HG03442 (cell line): ENCODE measurements at regions not wholly inside any gene's neighbourhood (a gene's known extent, or its start where the extent isn't known, plus 50 kb on each side); places are given as distances from the start of the nearest gene placed in this dataset.

Experiments used
- ATAC-seq: cut with Tn5 transposase; IDR thresholded peaks from one replicate; pipeline ENCODE4 v1.9.1; 2021; ENCODE audit warnings: mild to moderate bottlenecking, moderate library complexity; ENCODE audit not compliant: unreplicated experiment

GRCh38 chr12:58186401-58186800 lies 245.0 kb downstream of the ATP23 start:
- ATAC-seq: no peak

- ATAC-seq: no peak
Observed at GRCh38 chr12:58186914-58187313, 245.5 kb downstream of the ATP23 start.

GRCh38 chr12:58189030-58189429 lies 247.7 kb downstream of the ATP23 start:
- no peak for ATAC-seq

GRCh38 chr12:58189893-58190292 lies 248.5 kb downstream of the ATP23 start:
- ATAC-seq: no peak

GRCh38 chr12:58190618-58191017 lies 249.3 kb downstream of the ATP23 start:
- ATAC-seq: no peak

GRCh38 chr12:58196971-58197370 lies 255.6 kb downstream of the ATP23 start:
- ATAC-seq: no peak

GRCh38 chr12:58202933-58203718 lies 261.8 kb downstream of the ATP23 start:
- no peak for ATAC-seq

GRCh38 chr12:58204071-58204470 lies 262.7 kb downstream of the ATP23 start:
- no peak for ATAC-seq

- no peak for ATAC-seq
Observed at GRCh38 chr12:58206876-58207275, 265.5 kb downstream of the ATP23 start.

- no peak for ATAC-seq
Observed at GRCh38 chr12:58211211-58211610, 269.8 kb downstream of the ATP23 start.

- ATAC-seq: no peak
Observed at GRCh38 chr12:58217130-58217529, 275.8 kb downstream of the ATP23 start.

GRCh38 chr12:58224536-58225105 lies 283.3 kb downstream of the ATP23 start:
- no peak for ATAC-seq

GRCh38 chr12:58225203-58225877 lies 284.0 kb downstream of the ATP23 start:
- no peak for ATAC-seq

GRCh38 chr12:58233886-58234285 lies 292.5 kb downstream of the ATP23 start:
- ATAC-seq: no peak

GRCh38 chr12:58238411-58238810 lies 297.0 kb downstream of the ATP23 start:
- no peak for ATAC-seq

- ATAC-seq: no peak
Observed at GRCh38 chr12:58241099-58241498, 299.7 kb downstream of the ATP23 start.

- no peak for ATAC-seq
Observed at GRCh38 chr12:58242796-58243630, 301.6 kb downstream of the ATP23 start.

- ATAC-seq: no peak
Observed at GRCh38 chr12:58247633-58248032, 306.3 kb downstream of the ATP23 start.

- no peak for ATAC-seq
Observed at GRCh38 chr12:58248599-58248998, 307.2 kb downstream of the ATP23 start.

- no peak for ATAC-seq
Observed at GRCh38 chr12:58249610-58250009, 308.2 kb downstream of the ATP23 start.

GRCh38 chr12:58250077-58250476 lies 308.7 kb downstream of the ATP23 start:
- no peak for ATAC-seq
